C4-2B (cell line): ENCODE measurements at regions not wholly inside any gene's neighbourhood (a gene's known extent, or its start where the extent isn't known, plus 50 kb on each side); places are given as distances from the start of the nearest gene placed in this dataset.

ENCODE experiments used
- CTCF ChIP-seq: fragments of 450-650 bp; conservative IDR thresholded peaks from 2 replicates; pipeline ENCODE4 v1.5.1; 2017; ENCODE audit warnings: mild to moderate bottlenecking
- ZFX ChIP-seq: fragments of 450-650 bp; IDR thresholded peaks from 2 replicates; pipeline ENCODE4 v1.6.1; 2017

- TF ChIP-seq CTCF (no peak), ZFX (no peak)
Observed at GRCh38 chrX:4151798-4152197, 438.3 kb upstream of the PRKX start.
